ENCODE measurements at regions not wholly inside any gene's neighbourhood (a gene's known extent, or its start where the extent isn't known, plus 50 kb on each side); places are given as distances from the start of the nearest gene placed in this dataset.

DNA sequence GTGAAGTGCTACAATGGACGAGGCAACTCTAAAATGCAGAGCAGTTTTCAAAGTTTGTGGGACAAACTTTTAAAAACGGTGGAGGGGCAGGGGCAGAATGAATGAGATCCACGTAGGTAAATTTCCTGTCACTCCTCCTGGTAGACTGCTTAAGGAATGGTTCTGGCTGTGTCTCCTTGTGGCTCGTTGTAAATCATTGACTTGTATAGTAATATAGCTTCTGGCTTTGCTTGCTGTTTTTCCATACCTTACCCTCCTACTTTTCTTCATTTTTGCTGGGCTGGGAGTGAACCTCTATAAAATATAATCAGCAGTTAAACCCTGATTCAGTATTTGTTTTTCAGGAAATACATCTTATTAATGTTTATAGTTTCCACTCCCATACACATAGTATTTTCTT, 235.7 kb downstream of the TUSC1 start:
- TF ChIP-seq CTCF (IDR thresholded peaks at IDR 0.05; ENCODE audit: low read depth, low read length) (no peak), EZH2phosphoT487 (IDR thresholded peaks at IDR 0.05; ENCODE audit: low read depth) (no peak)

Measured in OCI-LY3 (cell line).